Keratinocyte (primary cell): ENCODE measurements at regions not wholly inside any gene's neighbourhood (a gene's known extent, or its start where the extent isn't known, plus 50 kb on each side); places are given as distances from the start of the nearest gene placed in this dataset.

Source experiments
- DNase-seq: peaks from one replicate; pipeline ENCODE4 v3.0.0-alpha.2; 2011; ENCODE audit warnings: low read depth, missing footprints, low spot score
- FAIRE-seq: peaks from 2 replicates; lab custom pipeline; 2011; peaks lifted over from hg19 to GRCh38; lab: Jason Lieb, UNC
- H2AFZ ChIP-seq: 2 replicates; pipeline ENCODE4 v1.6.0; 2012; ENCODE audit warnings: low read length, control low read depth, inconsistent platforms; ENCODE audit not compliant: control insufficient read depth
- H3K27ac ChIP-seq: 2 replicates; pipeline ENCODE4 v1.5.1; 2011; ENCODE audit warnings: low read length; ENCODE audit not compliant: control insufficient read depth, insufficient read depth
- H3K27me3 ChIP-seq: 3 replicates; pipeline ENCODE4 v1.6.0; 2011; ENCODE audit warnings: low read length; ENCODE audit not compliant: control insufficient read depth, insufficient read depth; ENCODE audit errors: extremely low read depth
- H3K36me3 ChIP-seq, 2 experiments: 2 replicates in 1 of 2; 3 replicates in 1 of 2; pipeline ENCODE4 v1.5.1; 2011; ENCODE audit warnings: low read length in 2 of 2, mild to moderate bottlenecking in 1 of 2; ENCODE audit not compliant: control insufficient read depth in 2 of 2, insufficient read depth in 2 of 2; ENCODE audit errors: extremely low read depth in 1 of 2
- H3K4me1 ChIP-seq: 3 replicates; pipeline ENCODE4 v1.5.1; 2011; ENCODE audit warnings: low read length; ENCODE audit not compliant: control insufficient read depth, insufficient read depth; ENCODE audit errors: extremely low read depth
- H3K4me2 ChIP-seq: 3 replicates; pipeline ENCODE4 v1.6.0; 2011; ENCODE audit warnings: low read depth, low read length; ENCODE audit not compliant: control insufficient read depth, insufficient read depth; ENCODE audit errors: extremely low read depth
- H3K4me3 ChIP-seq, 3 experiments: fragments of 200-600 bp in 1 of 3; sonication (generic) in 1 of 3; 2 replicates in 2 of 3; 3 replicates in 1 of 3; pipeline ENCODE4 v1.5.1; 2011 to 2016; ENCODE audit warnings: low read length in 3 of 3, mild to moderate bottlenecking in 3 of 3, control low read depth in 2 of 3, inconsistent platforms in 1 of 3, low read depth in 1 of 3, mixed read lengths in 1 of 3, mixed run types in 1 of 3, moderate library complexity in 1 of 3; ENCODE audit not compliant: control insufficient read depth in 2 of 3, insufficient read depth in 2 of 3; ENCODE audit errors: extremely low read depth in 1 of 3
- H3K79me2 ChIP-seq: 2 replicates; pipeline ENCODE4 v1.6.0; 2012; ENCODE audit warnings: low read length; ENCODE audit not compliant: control insufficient read depth, insufficient read depth
- H3K9ac ChIP-seq: 3 replicates; pipeline ENCODE4 v1.6.0; 2011; ENCODE audit warnings: low read length; ENCODE audit not compliant: control insufficient read depth, insufficient read depth; ENCODE audit errors: extremely low read depth
- H3K9me1 ChIP-seq: 3 replicates; pipeline ENCODE4 v1.6.0; 2011; ENCODE audit warnings: low read length; ENCODE audit not compliant: control insufficient read depth, insufficient read depth; ENCODE audit errors: extremely low read depth
- H3K9me3 ChIP-seq: 2 replicates; pipeline ENCODE4 v1.5.1; 2012; ENCODE audit warnings: low read depth, low read length; ENCODE audit not compliant: control insufficient read depth
- H4K20me1 ChIP-seq: 3 replicates; pipeline ENCODE4 v1.6.0; 2011; ENCODE audit warnings: low read length; ENCODE audit not compliant: control insufficient read depth, insufficient read depth; ENCODE audit errors: extremely low read depth
- CTCF ChIP-seq, 3 experiments: IDR thresholded peaks in 1 of 3; conservative IDR thresholded peaks in 1 of 3; optimal IDR thresholded peaks in 1 of 3; 2 replicates in 2 of 3; 3 replicates in 1 of 3; pipeline versions ENCODE3 to v1.5.1; 2011; ENCODE audit warnings: low read length in 3 of 3, mild to moderate bottlenecking in 3 of 3, moderate library complexity in 2 of 3, control low read depth in 1 of 3, inconsistent platforms in 1 of 3; ENCODE audit not compliant: insufficient read depth in 2 of 3; ENCODE audit errors: extremely low read depth in 1 of 3
- EZH2 ChIP-seq: IDR thresholded peaks from one replicate; pipeline ENCODE4 v1.6.1; 2012; ENCODE audit warnings: inconsistent platforms, mild to moderate bottlenecking, low read length, moderate library complexity
- dilution Hi-C: fragments of 300-500 bp; cut with MboI; formaldehyde crosslinking; loops from one replicate; pipeline ENCODE4 v1.7.0; 2020; ENCODE audit warnings: low sequenced_read_pairs; ENCODE audit not compliant: extremely low pct_ligation_motif_present

- TF ChIP-seq EZH2 (no peak), CTCF (optimal IDR thresholded peaks at IDR 0.05 in 1 of 3, IDR thresholded peaks at IDR 0.05 in 1 of 3, conservative IDR thresholded peaks at IDR 0.05 in 1 of 3; ENCODE audit: extremely low read depth in 1 of 3, insufficient read depth in 2 of 3, low read length in 3 of 3) (no peak)
- Histone ChIP-seq H4K20me1 (no peaks in the 10 kb centered on the region), H3K4me1 (no peaks in the 10 kb centered on the region), H2AFZ (no peak overlapping the region), H3K79me2 (no peaks in the 10 kb centered on the region), H3K27me3 (no peaks in the 10 kb centered on the region), H3K4me3 (no peak overlapping the region), H3K27ac (no peak overlapping the region), H3K9me3 (no peaks in the 10 kb centered on the region), H3K9me1 (no peaks in the 10 kb centered on the region), H3K36me3 (no peaks in the 10 kb centered on the region), H3K4me2 (no peak overlapping the region), H3K9ac (no peak overlapping the region)
- dilution Hi-C loops, result no loop called here
- no peak for FAIRE-seq
- DNase-seq, result no peak
Observed at GRCh38 chr15:31569836-31570235, 243.2 kb downstream of the KLF13 start.

GRCh38 chr15:31570591-31570990 is 244.0 kb downstream of the KLF13 start:
- no peak overlapping the region for H3K27ac ChIP-seq
- TF ChIP-seq CTCF (optimal IDR thresholded peaks at IDR 0.05 in 1 of 3, IDR thresholded peaks at IDR 0.05 in 1 of 3, conservative IDR thresholded peaks at IDR 0.05 in 1 of 3; ENCODE audit: extremely low read depth in 1 of 3, insufficient read depth in 2 of 3, low read length in 3 of 3), result no peak
- TF ChIP-seq EZH2, result no peak
- no peak overlapping the region for H3K4me2 ChIP-seq
- H3K4me1 ChIP-seq, result no peaks in the 10 kb centered on the region
- no peak for FAIRE-seq
- dilution Hi-C loops, result no loop called here
- no peaks in the 10 kb centered on the region for H3K79me2 ChIP-seq
- no peaks in the 10 kb centered on the region for H3K9me1 ChIP-seq
- no peaks in the 10 kb centered on the region for H3K9me3 ChIP-seq
- H3K36me3 ChIP-seq, result no peaks in the 10 kb centered on the region
- no peak overlapping the region for H3K9ac ChIP-seq
- no peaks in the 10 kb centered on the region for H3K27me3 ChIP-seq
- H3K4me3 ChIP-seq, result no peak overlapping the region
- DNase-seq, result no peak
- H4K20me1 ChIP-seq, result no peaks in the 10 kb centered on the region
- no peak overlapping the region for H2AFZ ChIP-seq
